ENCODE measurements at regions not wholly inside any gene's neighbourhood (a gene's known extent, or its start where the extent isn't known, plus 50 kb on each side); places are given as distances from the start of the nearest gene placed in this dataset.

- Histone ChIP-seq H3K4me3 (ENCODE audit: low read depth, low read length) (no peak overlapping the region), H3K4me1 (no peaks in the 10 kb centered on the region)
- TF ChIP-seq CTCF (IDR thresholded peaks at IDR 0.05; ENCODE audit: low read depth, low read length), result no peak
Observed at GRCh38 chr3:57003676-57004075, 56.8 kb upstream of the SPATA12 start.

GRCh38 chr3:57001356-57001755 lies 59.1 kb upstream of the SPATA12 start:
- no peaks in the 10 kb centered on the region for H3K36me3 ChIP-seq
- no peaks in the 10 kb centered on the region for H3K4me1 ChIP-seq
- H3K9me3 ChIP-seq, result no peaks in the 10 kb centered on the region
- no peaks in the 10 kb centered on the region for H3K27me3 ChIP-seq
- TF ChIP-seq CTCF (IDR thresholded peaks at IDR 0.05; ENCODE audit: low read depth, low read length), result no peak
- H3K4me3 ChIP-seq (ENCODE audit: low read depth, low read length), result no peak overlapping the region
- no peak for DNase-seq

More at GRCh38 chr3:57003676-57004075, 56.8 kb upstream of the SPATA12 start:
- Histone ChIP-seq H3K27me3 (no peaks in the 10 kb centered on the region), H3K36me3 (no peaks in the 10 kb centered on the region), H3K9me3 (no peaks in the 10 kb centered on the region)
- no peak for DNase-seq

- Histone ChIP-seq H3K27me3 (no peaks in the 10 kb centered on the region), H3K4me1 (no peaks in the 10 kb centered on the region), H3K4me3 (ENCODE audit: low read depth, low read length) (no peak overlapping the region), H3K9me3 (no peaks in the 10 kb centered on the region), H3K36me3 (no peaks in the 10 kb centered on the region)
- no peak for DNase-seq
- TF ChIP-seq CTCF (IDR thresholded peaks at IDR 0.05; ENCODE audit: low read depth, low read length), result no peak
Observed at GRCh38 chr3:57000012-57000411, 60.5 kb upstream of the SPATA12 start.

GRCh38 chr3:56999547-56999946 lies 60.9 kb upstream of the SPATA12 start:
- Histone ChIP-seq H3K4me1 (no peaks in the 10 kb centered on the region), H3K36me3 (no peaks in the 10 kb centered on the region), H3K4me3 (ENCODE audit: low read depth, low read length) (no peak overlapping the region), H3K27me3 (no peaks in the 10 kb centered on the region), H3K9me3 (no peaks in the 10 kb centered on the region)
- TF ChIP-seq CTCF (IDR thresholded peaks at IDR 0.05; ENCODE audit: low read depth, low read length), result no peak
- DNase-seq, result no peak

GRCh38 chr3:56998076-56998529 lies 62.4 kb upstream of the SPATA12 start:
- Histone ChIP-seq H3K4me3 (ENCODE audit: low read depth, low read length) (no peak overlapping the region), H3K9me3 (no peaks in the 10 kb centered on the region), H3K27me3 (no peaks in the 10 kb centered on the region), H3K36me3 (no peaks in the 10 kb centered on the region), H3K4me1 (no peaks in the 10 kb centered on the region)
- no peak for TF ChIP-seq CTCF (IDR thresholded peaks at IDR 0.05; ENCODE audit: low read depth, low read length)
- no peak for DNase-seq

- no peaks in the 10 kb centered on the region for H3K4me1 ChIP-seq
- H3K27me3 ChIP-seq, result no peaks in the 10 kb centered on the region
- no peak for DNase-seq
- no peaks in the 10 kb centered on the region for H3K9me3 ChIP-seq
- no peak overlapping the region for H3K4me3 ChIP-seq (ENCODE audit: low read depth, low read length)
- H3K36me3 ChIP-seq, result no peaks in the 10 kb centered on the region
- TF ChIP-seq CTCF (IDR thresholded peaks at IDR 0.05; ENCODE audit: low read depth, low read length), result no peak
Observed at GRCh38 chr3:56997675-56998074, 62.8 kb upstream of the SPATA12 start.
